NT2/D1 (cell line): ENCODE measurements at regions not wholly inside any gene's neighbourhood (a gene's known extent, or its start where the extent isn't known, plus 50 kb on each side); places are given as distances from the start of the nearest gene placed in this dataset.

Experiments used
- SUZ12 ChIP-seq: IDR thresholded peaks from 2 replicates; pipeline ENCODE4 v1.6.1; 2011; ENCODE audit not compliant: insufficient read length, insufficient read depth; ENCODE audit errors: extremely low read depth
- ZNF274 ChIP-seq: IDR thresholded peaks from 2 replicates; pipeline ENCODE4 v1.6.1; 2011; ENCODE audit warnings: mild to moderate bottlenecking, low read depth, low read length

DNA sequence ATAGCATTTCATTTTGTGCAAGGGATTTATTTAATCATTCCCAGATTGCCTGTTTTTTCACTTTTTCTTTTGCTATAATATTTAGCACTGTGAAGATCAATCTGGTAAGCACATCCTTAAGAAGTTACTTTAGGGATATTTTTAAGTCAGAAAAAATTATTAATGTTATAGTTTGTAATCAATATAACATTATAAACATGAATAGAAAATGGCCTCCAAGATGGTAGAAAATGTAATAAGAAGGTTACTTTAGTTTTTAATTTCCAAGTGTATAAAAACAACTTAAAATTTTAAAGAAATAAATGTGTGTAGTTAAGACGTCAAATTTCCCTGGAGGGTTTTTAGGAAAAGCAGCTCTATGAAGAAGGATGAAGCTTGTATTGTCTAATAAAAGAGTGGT lies 81.9 kb upstream of the SERPINE2 start:
- TF ChIP-seq ZNF274 (no peak), SUZ12 (no peak)
